Fibroblast of the conjunctiva (primary cell): ENCODE measurements at regions not wholly inside any gene's neighbourhood (a gene's known extent, or its start where the extent isn't known, plus 50 kb on each side); places are given as distances from the start of the nearest gene placed in this dataset.
"Not testable (repeated sequence)": the region's sequence is repeated elsewhere in the genome, so short reads cannot be mapped to it uniquely, and the experiment has no call there.

Experiments used
- DNase-seq: peaks from one replicate; pipeline ENCODE4 v3.0.0-alpha.2; 2010; ENCODE audit warnings: low read depth

DNA sequence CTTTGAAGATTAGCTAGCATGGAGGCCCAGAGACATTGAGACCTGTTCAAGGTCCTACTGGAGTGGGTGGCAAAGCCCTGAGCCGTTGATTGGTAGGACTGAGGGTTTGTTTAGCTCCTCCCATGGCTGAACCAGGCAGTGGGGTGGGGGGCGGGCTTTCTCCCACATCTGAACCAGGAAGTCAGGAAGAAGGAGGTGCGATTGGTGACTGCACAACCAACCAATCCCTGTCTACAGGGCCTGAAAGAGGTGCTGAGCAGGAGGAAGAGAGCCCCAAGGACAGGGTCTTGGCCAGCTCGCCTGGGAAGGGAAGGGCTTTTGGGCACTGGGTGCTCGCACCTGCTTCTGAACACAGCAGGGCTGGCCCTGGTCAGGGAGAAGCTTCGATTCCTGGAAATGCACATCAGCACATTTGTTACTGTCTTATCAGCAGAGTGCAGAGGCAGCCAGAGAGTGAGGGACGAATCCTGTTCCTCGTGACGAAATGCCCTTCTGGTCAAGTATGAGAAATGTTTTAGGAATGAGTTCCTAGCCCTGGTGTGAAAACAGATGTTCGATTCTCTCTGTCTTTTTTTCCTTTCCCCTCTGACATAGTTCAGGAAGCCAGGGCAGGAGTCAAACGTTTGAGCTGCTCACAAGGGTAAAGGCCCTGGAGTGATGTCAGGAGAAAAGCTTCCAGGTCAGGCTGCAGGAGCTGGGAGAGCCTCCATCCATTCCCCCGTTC lies 294.8 kb upstream of the KLF4 start:
- DNase-seq = peak; percentile 68

DNA sequence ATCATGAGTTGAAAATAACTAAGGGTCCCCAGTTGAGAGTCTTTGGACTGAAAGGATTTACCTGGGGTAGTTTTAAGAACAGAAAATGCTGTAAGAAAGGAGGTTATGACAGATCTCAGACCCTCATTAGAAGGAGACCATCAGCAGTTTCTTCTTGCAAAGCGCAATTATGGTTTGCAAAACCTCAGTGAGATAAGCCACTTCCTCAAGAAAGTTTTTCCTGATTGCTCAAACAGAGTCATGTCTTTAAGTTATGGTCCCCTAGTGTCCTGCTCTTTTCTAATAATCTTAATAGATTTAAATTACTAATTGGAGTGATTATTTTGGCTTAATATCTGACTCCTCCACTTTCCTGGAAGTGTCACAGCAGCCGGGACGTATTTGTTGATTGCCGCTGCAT lies 293.2 kb upstream of the KLF4 start:
- no peak for DNase-seq

DNA sequence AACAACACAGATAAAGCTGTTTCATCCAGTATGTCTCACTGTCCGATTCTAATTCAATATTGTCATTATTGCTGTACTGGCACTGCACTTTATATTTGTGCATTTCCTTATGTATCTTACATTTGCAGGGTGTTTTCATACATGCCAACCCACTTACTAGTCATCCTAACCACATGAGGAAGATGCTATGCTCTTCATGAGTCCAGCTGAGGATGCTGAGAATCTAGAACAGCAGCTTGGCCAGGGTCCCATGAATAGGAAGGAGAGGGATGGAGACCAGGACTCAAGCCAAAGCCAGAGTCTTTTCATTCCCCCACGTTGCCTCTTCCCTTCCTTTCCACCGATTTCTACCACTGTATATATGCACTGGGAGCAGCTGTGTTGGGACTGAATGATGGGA lies 292.8 kb upstream of the KLF4 start:
- peak; percentile 73 for DNase-seq

DNA sequence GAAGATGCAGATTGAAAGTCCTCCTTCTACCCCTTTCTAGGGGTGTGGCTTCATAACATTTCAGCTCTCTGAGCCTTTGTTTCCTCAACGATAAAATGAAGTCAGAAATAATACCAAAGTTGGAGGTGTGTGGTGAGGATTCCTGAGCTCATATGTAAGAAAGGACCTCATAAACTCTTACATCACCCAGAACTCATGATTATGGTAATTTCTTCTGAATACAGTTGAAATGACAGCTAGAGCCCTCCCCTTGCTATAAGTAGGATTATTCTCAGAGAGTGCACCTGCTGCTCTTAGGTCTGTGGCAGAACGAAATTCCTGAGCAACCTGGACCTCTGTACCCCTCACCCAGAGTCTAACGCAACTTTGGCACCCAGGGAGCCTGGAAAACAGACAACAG lies 291.4 kb upstream of the KLF4 start:
- DNase-seq = no peak

DNA sequence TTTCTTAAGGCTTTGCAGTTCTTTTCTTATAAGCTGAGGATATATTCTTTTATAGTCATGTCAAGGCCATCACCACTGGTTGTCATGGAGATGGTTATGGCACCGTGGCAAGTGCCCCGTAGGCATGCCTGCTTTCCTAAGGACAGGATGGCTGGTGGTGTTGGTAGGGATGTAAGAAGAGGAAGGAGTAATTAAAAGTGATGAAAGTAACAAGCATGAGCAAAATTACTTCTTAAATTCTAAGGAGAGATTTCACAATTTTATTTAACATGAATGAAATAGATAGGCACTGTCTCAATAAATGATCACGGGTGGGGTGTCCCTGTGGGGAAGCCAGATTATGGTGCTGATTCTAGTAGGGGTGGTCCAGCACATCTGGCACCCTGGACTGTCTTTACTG lies 290.2 kb upstream of the KLF4 start:
- no peak for DNase-seq

DNA sequence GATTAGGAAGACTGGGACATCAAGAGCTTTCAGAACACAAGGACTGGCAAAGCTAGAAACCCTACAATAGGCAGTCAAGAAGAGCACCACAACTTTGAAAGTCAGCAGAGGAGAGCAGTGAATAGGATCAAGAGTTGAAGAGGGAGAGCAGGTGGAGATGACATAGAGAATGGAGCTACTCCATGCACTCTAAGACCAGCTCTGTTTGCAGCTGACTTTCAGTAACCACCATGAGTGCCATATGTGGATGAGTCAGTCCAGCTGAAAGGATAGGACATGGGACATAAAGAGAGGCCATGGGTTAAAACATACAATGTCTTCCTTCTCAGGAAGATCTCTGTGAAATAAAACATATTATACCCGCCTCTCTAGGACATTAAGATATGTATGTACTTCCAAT lies 289.1 kb upstream of the KLF4 start:
- no peak for DNase-seq

DNA sequence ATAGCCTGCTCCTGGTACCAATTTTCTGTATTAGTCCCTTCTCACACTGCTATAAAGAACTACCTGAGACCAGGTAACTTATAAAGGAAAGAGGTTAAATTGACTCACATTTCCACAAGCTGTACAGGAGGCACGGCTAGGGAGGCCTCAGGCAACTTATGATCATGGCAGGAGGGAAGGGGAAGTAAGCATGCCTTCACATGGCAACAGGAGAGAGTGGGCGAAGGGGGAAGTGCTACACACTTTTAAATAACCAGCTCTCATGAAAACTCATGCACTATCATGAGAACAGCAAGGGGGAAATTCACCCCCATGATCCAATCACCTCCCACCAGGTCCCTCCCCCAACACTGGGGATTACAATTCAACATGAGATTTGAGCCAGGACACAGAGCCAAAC lies 284.5 kb upstream of the KLF4 start:
- not testable (repeated sequence) for DNase-seq

DNA sequence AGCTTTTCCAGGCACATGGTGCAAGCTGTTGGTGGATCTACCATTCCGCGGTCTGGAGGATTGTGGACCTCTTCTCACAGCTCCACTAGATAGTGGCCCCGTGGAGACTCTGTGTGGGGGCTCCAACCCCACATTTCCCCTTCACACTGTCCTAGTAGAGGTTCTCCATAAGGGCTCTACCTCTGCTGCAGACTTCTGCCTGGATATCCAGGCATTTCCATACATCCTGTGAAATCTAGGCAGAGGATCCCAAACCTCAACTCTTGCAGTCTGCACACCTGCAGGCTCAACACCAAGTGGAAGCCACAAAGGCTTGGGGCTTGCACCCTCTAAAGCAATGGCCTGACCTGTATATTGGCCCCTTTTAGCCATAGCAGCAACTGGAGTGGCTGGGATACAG lies 283.4 kb upstream of the KLF4 start:
- no peak for DNase-seq

DNA sequence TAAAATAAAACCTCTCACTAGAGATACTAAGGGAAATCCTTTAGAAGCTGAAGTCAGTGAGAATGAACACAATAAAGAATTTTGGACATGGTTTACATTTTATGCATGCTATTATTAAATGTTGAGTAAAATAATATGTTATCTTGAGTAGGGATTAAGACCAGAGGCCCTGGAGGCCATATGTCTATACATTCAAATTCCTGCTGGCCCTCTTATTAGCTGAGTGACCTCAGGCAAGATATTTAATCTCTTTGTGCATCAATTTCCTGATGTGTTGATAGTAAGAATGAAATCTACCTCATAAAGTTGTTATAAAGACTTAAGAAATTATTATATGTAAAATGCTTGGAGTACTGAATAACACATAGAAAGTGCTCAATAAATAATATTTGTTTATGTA lies 281.1 kb upstream of the KLF4 start:
- DNase-seq = no peak

DNA sequence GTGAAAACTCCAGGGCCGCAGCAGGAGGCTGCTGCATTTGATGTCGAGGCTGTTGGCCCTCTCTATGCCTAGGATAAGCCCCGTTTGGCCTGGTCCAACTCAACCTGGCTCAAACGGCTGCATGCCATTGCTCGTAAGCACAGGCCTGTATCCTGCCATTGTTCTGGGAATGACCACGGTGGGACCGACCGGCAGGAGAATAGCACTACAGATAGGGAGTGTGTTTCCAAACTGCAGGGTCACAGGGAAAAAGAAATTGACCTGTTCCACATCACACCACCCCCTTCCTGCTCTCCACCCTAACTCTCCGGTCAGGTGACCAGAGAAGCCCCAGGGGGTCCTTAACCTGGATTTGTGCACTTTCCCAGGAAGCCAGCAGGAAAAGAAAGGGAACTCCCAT lies 278.7 kb upstream of the KLF4 start:
- no peak for DNase-seq

DNA sequence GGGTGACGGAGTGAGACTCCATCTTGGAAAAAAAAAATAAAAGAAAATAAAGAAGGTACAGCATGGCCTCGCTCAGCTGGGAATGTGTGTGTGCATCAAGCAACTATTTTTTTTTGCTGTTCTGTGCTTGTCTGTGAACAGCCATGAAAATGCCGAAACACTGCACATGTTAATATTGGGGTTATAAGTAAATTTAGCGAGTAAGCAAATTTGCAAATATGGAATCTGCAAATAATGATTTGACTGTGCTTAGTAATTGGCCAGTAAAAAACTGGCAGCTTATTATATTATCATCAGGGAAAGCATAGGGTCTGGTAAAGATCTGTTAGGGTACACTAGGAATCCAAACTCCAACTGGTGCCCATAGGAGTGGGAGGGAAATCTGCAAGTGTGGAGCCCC lies 278.1 kb upstream of the KLF4 start:
- no peak for DNase-seq

DNA sequence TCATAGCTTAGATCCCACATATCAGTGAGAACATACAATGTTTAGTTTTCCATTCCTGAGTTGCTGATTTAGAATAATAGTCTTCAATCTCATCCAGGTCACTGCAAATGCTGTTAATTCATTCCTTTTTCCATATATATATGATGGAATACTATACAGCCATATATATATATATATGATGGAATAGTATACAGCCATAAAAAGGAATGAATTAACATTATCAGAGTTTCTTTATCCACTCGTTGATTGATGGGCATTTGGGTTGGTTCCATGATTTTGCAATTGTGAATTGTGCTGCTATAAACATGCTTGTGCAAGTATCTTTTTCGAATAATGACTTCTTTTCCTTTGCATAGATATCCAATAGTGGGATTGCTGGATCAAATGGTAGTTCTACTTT lies 273.9 kb upstream of the KLF4 start:
- not testable (repeated sequence) for DNase-seq

DNA sequence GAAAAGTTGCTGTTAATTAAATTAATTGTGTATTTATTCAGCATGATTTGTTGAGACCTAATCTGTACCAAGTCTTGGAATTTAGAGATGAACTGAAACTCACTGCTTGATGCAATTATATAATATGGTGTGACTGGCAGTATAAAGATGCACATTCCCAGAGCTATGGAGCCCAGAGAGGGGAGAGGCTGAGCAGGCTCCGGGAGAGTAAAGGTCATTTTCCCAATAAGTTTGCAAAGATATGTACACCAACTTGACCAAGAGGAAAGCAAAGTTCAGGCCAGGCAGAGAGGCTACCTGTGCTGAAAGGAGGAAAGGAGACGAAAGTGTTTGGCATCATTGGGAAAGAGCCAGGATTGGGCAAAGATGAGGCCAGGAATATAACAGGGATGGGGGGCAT lies 271.7 kb upstream of the KLF4 start:
- DNase-seq = no peak

DNA sequence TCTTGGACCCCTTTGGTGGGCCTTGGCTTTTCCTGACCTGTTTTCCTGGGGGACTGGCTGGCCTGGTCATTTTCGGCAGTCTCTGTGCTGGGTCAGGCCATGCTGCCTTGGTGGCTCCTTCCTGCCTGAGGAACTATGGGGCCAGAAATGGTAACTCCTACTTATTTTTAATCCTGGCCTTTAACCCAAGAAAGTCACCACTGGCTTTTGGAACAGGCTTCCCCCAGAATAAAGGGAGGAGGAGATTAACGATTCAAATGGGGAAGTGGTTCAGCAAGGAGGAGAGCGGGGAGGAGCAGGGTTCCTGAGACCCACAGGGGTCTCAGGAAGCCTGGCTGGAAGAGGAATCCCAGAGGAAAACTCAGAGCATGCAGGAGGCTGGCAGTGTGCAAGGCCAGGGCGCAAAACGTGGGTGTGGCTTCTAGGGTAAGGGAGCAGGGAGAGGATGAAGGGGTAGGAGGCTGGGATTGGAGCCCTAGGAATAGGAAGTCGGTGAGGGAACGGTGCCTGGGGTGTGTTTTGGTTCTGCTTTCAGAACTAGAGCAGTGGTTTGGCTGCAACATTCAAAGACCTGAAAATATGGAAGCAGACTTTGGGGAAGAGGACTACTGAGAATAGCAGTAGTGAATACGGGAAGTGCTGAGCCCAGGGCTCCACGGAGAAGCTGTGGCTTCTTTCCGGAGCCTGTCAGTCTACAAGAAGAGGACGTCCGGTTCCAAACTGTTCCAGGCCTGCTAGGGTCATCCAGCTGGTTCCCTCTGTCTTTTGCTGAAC lies 271.1 kb upstream of the KLF4 start:
- DNase-seq = no peak

DNA sequence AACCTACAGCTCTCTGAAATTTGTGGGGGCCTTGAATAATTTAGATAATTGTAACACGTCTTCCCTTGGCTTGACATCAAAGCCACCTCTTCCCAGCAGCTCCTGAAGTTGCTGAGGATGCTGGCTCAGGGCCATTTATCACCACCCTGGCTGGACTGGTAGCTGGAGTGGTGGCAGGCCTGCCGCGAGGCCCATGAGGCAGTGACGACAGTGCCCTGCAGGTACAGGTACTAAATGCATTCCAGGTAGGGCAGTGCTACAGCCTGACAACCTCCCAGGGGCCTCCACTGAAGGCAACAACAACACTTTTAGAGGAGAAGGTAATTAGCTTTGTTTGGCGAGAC lies 270.2 kb upstream of the KLF4 start:
- DNase-seq = no peak

DNA sequence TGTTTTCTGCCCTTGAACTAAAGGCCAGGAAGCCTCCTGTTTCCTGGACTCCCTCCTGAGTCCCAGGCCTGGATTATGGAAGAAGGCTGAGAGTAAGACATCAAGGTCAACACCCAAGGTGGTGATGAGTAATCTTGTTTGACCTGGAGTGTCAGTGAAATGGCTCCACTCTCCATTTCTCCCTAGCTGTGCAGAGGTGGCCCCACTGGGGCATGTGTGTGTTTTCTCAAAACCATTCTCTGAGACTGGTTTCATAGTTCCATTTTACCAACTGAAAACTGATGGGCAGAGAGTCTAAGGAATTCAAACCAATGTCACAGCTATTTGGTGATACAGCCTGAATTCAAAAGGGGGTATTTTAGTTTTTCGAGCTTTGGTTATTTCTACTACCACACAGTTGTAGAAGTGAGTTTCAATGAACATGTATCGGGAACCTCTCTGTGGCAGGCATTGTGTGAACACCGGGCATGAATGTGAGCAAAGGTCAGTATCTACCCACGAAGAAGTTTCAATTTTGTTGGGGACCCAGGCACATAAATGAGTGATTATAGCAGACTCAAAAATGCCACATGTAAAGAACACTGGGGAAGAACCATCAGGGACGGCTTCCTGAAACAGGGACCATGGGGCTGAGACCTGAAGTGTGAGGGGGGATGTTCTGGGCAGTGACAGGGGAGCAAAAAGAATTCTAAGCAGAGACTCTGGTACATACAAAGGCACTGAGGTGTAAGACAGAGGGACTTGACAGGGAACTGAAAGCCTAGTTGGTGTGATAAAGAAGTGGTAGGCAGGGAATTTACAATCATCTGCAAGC lies 269.6 kb upstream of the KLF4 start:
- no peak for DNase-seq

DNA sequence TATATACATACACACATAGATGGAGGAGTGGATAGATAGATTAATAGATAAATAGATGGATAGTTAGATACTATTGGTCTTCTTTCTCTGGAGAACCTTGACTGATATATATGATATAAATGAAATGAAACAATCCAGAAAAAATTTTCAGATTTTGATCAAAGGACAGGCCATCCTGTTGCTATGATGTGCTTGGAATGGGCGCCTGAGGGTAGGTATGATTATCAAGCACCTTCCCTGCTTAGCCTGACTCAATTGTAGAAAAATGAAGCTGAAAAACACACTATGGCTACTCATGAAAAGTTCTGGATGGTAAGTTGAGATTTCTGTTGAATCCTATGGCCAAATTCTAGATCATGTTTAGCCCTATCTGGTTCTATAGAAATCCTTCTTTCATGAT lies 266.5 kb upstream of the KLF4 start:
- DNase-seq = no peak

DNA sequence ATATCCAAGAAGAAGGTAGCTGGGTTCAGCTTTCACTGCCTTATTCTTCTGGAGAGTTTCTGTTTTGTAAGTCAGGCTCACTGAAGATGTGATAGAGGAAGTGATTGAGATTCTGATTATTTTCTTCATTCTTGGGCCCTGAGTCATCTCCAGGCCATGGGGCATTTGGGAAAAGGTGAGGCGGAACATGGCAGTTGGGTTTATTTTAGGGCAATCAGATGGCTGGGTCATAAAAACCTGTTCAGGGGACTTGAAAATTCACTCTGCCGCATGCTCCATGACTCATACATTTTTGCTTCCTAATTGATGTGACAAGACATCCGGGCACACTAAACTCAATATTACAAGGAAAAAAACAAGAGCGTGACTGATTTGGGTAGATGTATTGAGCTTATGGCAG lies 265.7 kb upstream of the KLF4 start:
- DNase-seq = no peak

DNA sequence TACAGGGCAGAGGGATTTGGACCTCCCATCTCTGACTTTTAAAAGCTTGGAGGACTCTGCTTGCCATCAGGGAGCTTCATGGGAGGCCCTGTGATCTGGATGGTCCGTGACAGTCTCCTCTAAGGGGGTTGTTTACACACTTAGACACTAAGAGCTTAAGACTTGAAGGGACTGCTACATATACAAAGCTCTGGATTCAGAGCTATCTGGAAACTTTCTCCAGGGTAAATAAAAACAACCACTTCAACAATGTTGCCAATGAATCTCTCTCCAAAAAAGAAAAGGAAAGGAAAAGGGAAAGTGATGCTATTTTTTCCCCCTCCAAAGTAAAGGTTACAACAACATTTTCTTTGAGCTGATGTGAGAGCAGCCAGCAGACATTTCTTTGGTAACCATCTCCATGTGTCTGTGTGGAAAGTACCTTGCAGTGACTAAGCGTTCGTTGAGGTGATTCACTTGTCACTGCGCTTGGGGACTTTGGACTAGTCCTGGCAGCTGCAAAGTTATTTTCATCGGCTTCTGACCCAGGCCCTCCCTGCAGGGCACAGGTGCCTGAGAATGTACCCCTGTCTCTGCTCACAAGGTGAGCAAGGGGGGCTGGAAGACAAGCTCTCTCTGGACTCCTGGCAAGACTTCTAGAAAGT lies 262.1 kb upstream of the KLF4 start:
- peak; percentile 67 for DNase-seq

DNA sequence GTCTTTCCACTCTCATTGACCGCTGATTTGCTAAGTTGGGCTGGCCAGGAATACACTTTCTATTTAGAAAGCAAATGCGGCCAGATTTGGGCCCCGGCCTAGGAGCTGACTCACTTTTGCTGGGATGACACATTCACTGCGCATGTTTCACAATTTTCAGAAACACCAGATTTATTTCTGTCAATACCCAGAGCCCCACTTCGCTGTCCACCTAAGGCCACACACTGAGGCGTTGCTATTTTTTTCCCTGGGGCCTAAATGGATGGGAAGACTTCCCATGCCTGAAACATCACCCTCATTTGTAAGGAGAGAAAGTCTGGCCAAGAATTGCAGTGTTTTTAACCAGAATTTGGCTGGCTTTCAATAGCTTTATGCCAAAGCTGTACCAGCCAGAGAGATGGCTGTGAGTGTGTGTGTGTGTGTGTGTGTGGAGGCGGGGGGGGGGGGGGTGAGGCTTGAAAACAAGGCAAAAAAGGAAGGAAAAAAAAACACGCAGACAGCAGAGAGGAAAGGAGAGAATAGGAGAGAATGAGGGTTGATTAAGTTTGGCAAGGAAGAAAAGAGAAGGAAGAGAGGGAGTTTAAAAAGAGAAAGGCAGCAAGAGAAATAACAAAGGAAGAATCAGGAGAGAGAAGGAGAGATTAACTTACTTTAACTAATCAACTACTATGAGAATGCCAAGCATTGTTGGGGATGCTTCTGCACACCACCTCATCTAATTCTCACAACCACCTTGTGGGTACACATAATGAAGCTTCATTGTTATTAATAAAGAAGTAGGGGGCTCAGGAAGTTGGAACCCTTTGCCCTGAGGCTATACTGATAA lies 261.4 kb upstream of the KLF4 start:
- peak; percentile 99 for DNase-seq

DNA sequence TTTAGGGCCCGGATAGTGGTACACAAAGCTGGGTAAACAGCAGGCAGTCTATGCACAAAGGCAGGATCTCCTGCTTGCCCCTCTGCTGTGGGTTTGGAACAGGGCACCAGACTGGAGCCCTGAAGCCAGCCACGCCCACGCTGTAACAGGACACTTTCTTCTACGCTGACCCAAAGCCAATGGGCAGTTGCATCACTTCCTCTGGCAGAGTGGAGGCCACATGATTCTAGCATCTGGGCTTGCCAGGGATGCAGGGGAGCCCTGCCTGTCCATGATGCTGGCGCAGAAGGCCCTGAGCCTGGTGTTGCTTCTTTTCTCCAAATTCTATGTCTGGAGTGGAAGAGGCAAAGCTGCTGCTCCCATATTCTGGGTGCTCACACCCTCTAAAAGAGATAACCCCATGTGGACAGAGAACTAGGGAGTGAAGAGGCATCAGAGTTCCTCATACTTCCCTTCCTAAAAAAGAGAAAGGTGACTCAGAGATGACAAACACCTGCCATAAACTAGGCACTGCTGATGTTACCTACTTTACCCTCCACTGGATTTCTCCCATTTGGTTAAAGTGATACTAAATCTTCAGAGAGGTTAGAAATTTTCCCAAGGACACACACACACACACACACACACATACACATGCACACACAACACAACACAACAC lies 260.3 kb upstream of the KLF4 start:
- DNase-seq = peak; percentile 95
